Heart right ventricle (tissue), 16 donors: ENCODE measurements at regions not wholly inside any gene's neighbourhood (a gene's known extent, or its start where the extent isn't known, plus 50 kb on each side); places are given as distances from the start of the nearest gene placed in this dataset.

ENCODE experiments used
- ATAC-seq, 8 donors: fragments of 200-7000 bp; cut with Tn5 transposase; one replicate each; pipeline ENCODE4 v1.9.1; 2020; ENCODE audit warnings: mild to moderate bottlenecking in 8 of 8, moderate library complexity in 8 of 8, moderate number of reproducible peaks in 1 of 8
- DNase-seq, 2 donors: peaks; one replicate each; pipeline ENCODE4 v3.0.0-alpha.2; 2020
- H3K27ac ChIP-seq, 10 donors: fragments of 200-600 bp; sonication (generic) in 2 of 10; one replicate each; pipeline versions ENCODE4 v1.5.0 to v1.8.0; 2020 to 2022; ENCODE audit warnings: mild to moderate bottlenecking in 3 of 10
- H3K27me3 ChIP-seq, 7 donors: fragments of 200-600 bp; one replicate each; pipeline ENCODE4 v1.8.0; 2021 to 2022; ENCODE audit warnings: mild to moderate bottlenecking in 2 of 7
- H3K36me3 ChIP-seq, 9 donors: fragments of 200-600 bp; sonication (generic) in 1 of 9; one replicate each; pipeline versions ENCODE4 v1.5.0 to v1.8.0; 2020 to 2022; ENCODE audit warnings: mild to moderate bottlenecking in 2 of 9
- H3K4me1 ChIP-seq, 9 donors: fragments of 200-600 bp; sonication (generic) in 1 of 9; one replicate each; pipeline versions ENCODE4 v1.5.0 to v1.8.0; 2020 to 2022; ENCODE audit warnings: mild to moderate bottlenecking in 4 of 9
- H3K4me3 ChIP-seq, 10 donors: fragments of 200-600 bp; sonication (generic) in 2 of 10; one replicate each; pipeline versions ENCODE4 v1.5.0 to v1.8.0; 2020 to 2022; ENCODE audit warnings: mild to moderate bottlenecking in 7 of 10, moderate library complexity in 2 of 10
- H3K9me3 ChIP-seq, 11 donors: fragments of 200-600 bp in 10 of 11; sonication (generic) in 2 of 11; one replicate each; pipeline versions ENCODE4 v1.5.0 to v1.8.0; 2013 to 2022; ENCODE audit warnings: mild to moderate bottlenecking in 2 of 11, control low read depth in 1 of 11, moderate library complexity in 1 of 11
- CTCF ChIP-seq, 9 donors: fragments of 200-600 bp; sonication (generic) in 2 of 9; IDR thresholded peaks; one replicate each; pipeline versions ENCODE4 v1.5.0 to v1.8.0; 2021 to 2022; ENCODE audit warnings: antibody characterized with exemption in 9 of 9, mild to moderate bottlenecking in 5 of 9, moderate library complexity in 1 of 9
- WGBS, 2 donors: extraction: QIAGEN DNeasy Blood & Tissue Kit; methylation state at CpG; one replicate each; pipeline ENCODE4 v1.1.7; 2013; ENCODE audit warnings: inconsistent platforms in 1 of 2; 5-methylcytosine and 5-hydroxymethylcytosine counted together
- intact Hi-C, 10 donors: fragments of 100-400 bp; cut with DNase I; formaldehyde crosslinking; loops; one replicate each; pipeline versions ENCODE4 v1.11.1 to v1.14.2; 2022
- donor health status: Arrhythmogenic right ventricular cardiomyopathy.
- donor health status: ischemic (EF 13 %, LVEDD 7.1; RV severe dilation, severe dysfunction).
- donor health status: healthy with polysubstance abuse.
- donor health status: DM: no; HTN: yes; CAD: no.
- donor health status: DM: no; HTN: no; CAD: no.
- donor health status: ischemic (EF 25% LVEDD 6.9; RV normal size, moderate dysfunction).
- donor health status: ischemic (EF 25% LVEDD 5.7; RV mildly dilated, moderate dysfunction).
- donor health status: healthy.
- donor health status: DM: yes; HTN: yes; CAD: no.
- donor health status: Ischemic cardiomyopathy.
- donor health status: ischemic (EF 35%, LVEDD 5.7; RV mildly dilated, moderate dysfunction).
- donor health status: nonischemic (EF 11% LVEDD 7.7; RV severe dilation, severe dysfunction).
- donor health status: DM: yes; HTN: yes; CAD: no.
- donor health status: PGD.
- donor health status: ischemic (EF 29% LVEDD 5.4; RV normal size, mild dysfunction).
- donor health status: nonischemic (EF 23%, LVEDD 6.1; RV moderate dilation, normal function).

GRCh38 chr11:129618046-129618569 is 197.5 kb upstream of the TMEM45B start:
- H3K9me3 ChIP-seq = no peaks in the 10 kb centered on the region
- intact Hi-C loops = no loop called here
- peaks cover 0 to 28% (median 22%) of the 10 kb centered on the region in 7 donors for H3K27me3 ChIP-seq
- H3K27ac ChIP-seq = no peak overlapping the region
- no peak overlapping the region for H3K4me3 ChIP-seq
- H3K36me3 ChIP-seq = no peaks in the 10 kb centered on the region
- WGBS, 2 donors = 36 to 43% methylated on average over 41 of the region's 41 CpGs
- DNase-seq = no peak
- TF ChIP-seq CTCF (IDR thresholded peaks at IDR 0.05) = no peak
- H3K4me1 ChIP-seq = no peaks in the 10 kb centered on the region
- ATAC-seq = no peak

- Histone ChIP-seq H3K36me3 (no peaks in the 10 kb centered on the region), H3K4me1 (no peaks in the 10 kb centered on the region), H3K27me3 (peaks cover 0 to 28% (median 18%) of the 10 kb centered on the region in 7 donors), H3K4me3 (no peak overlapping the region), H3K27ac (no peak overlapping the region), H3K9me3 (no peaks in the 10 kb centered on the region)
- DNase-seq (no peak), ATAC-seq (no peak)
- no peak for TF ChIP-seq CTCF (IDR thresholded peaks at IDR 0.05)
- intact Hi-C loops = no loop called here
- WGBS, 2 donors = 86 to 91% methylated on average over 12 of the region's 12 CpGs
Measured at GRCh38 chr11:129620237-129621104, 195.2 kb upstream of the TMEM45B start.

GRCh38 chr11:129625930-129626329 is 189.7 kb upstream of the TMEM45B start:
- peaks cover 0 to 13% (median 0%) of the 10 kb centered on the region in 11 donors for H3K9me3 ChIP-seq
- ATAC-seq = no peak
- no peaks in the 10 kb centered on the region for H3K36me3 ChIP-seq
- intact Hi-C loops = no loop called here
- no peak for DNase-seq
- TF ChIP-seq CTCF (IDR thresholded peaks at IDR 0.05) = no peak
- no peaks in the 10 kb centered on the region for H3K4me1 ChIP-seq
- peaks cover 0 to 5% (median 0%) of the 10 kb centered on the region in 7 donors for H3K27me3 ChIP-seq
- no peak overlapping the region for H3K27ac ChIP-seq
- WGBS, 2 donors = 74 to 78% methylated on average over 6 of the region's 6 CpGs
- no peak overlapping the region for H3K4me3 ChIP-seq

- no peak for DNase-seq
- Histone ChIP-seq H3K36me3 (no peaks in the 10 kb centered on the region), H3K9me3 (peaks cover 0 to 13% (median 0%) of the 10 kb centered on the region in 11 donors), H3K27ac (no peak overlapping the region), H3K27me3 (peaks cover 0 to 12% (median 0%) of the 10 kb centered on the region in 7 donors), H3K4me1 (no peaks in the 10 kb centered on the region), H3K4me3 (no peak overlapping the region)
- ATAC-seq = no peak
- TF ChIP-seq CTCF (IDR thresholded peaks at IDR 0.05) = no peak
- WGBS, 2 donors = 86 to 88% methylated on average over 2 of the region's 2 CpGs
- intact Hi-C loops = loop anchor here in 1 of 10 donors (10.0 kb wide), 1 partner anchor 56 kb away; no protein-coding TSS in a partner anchor
Measured at GRCh38 chr11:129631201-129631600, 184.4 kb upstream of the TMEM45B start.
